Thoracic aorta (tissue), 2 donors: ENCODE measurements at regions not wholly inside any gene's neighbourhood (a gene's known extent, or its start where the extent isn't known, plus 50 kb on each side); places are given as distances from the start of the nearest gene placed in this dataset.

Experiments
- ATAC-seq: fragments of 150-250 bp; one replicate; pipeline ENCODE4 v1.8.0; 2017; ENCODE audit warnings: low read depth; ENCODE audit not compliant: insufficient number of reproducible peaks, low FRiP score
- DNase-seq: peaks from one replicate; pipeline ENCODE4 v3.0.0-alpha.2; 2020; ENCODE audit warnings: low spot score
- H3K27ac ChIP-seq, 2 donors: fragments of 200-600 bp; sonication (generic); 1 replicate in 1 of 2; 2 replicates in 1 of 2; pipeline ENCODE4 v1.5.1; 2016; ENCODE audit warnings: mild to moderate bottlenecking in 2 of 2, moderate library complexity in 2 of 2
- H3K27me3 ChIP-seq: fragments of 200-600 bp; sonication (generic); replicated peaks from 2 replicates; pipeline ENCODE4 v1.6.0; 2016; ENCODE audit warnings: mild to moderate bottlenecking; ENCODE audit not compliant: insufficient read depth
- H3K36me3 ChIP-seq: fragments of 200-600 bp; sonication (generic); one replicate; pipeline ENCODE4 v1.5.1; 2016
- H3K4me1 ChIP-seq, 2 donors: fragments of 200-600 bp; sonication (generic); 1 replicate in 1 of 2; 2 replicates in 1 of 2; pipeline versions ENCODE4 v1.5.1 to v1.6.0; 2016; ENCODE audit warnings: low read depth in 2 of 2, mild to moderate bottlenecking in 1 of 2; ENCODE audit not compliant: control insufficient read depth in 1 of 2
- H3K4me3 ChIP-seq: fragments of 200-600 bp; sonication (generic); 2 replicates; pipeline ENCODE4 v1.5.1; 2016; ENCODE audit warnings: mild to moderate bottlenecking
- H3K9me3 ChIP-seq: fragments of 200-600 bp; sonication (generic); 2 replicates; pipeline ENCODE4 v1.5.1; 2016
- CTCF ChIP-seq: fragments of 200-600 bp; sonication (generic); IDR thresholded peaks from one replicate; pipeline ENCODE4 v1.5.1; 2019; ENCODE audit warnings: antibody characterized with exemption

DNA sequence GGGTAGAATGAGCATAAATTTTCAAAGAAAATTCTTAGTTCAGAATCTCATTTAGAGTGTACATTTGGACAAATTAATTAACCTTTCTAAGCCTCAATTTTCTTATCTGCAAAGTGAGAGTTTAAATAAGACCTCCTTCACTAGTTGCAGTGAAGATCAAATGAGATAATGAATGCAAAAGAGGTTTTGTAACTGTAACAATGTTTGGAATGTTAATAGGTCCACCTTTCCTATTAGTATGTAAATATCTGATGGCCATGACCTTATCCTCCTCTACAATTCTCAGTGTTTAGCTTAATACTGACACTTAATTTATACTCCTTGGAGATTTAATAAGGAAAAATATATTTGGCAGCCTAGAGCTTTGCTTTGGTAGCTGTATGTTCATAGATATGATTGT is 138.8 kb downstream of the GABRG1 start:
- no peaks in the 10 kb centered on the region for H3K4me1 ChIP-seq
- H3K36me3 ChIP-seq = no peaks in the 10 kb centered on the region
- H3K27me3 ChIP-seq = no peaks in the 10 kb centered on the region
- H3K9me3 ChIP-seq = no peaks in the 10 kb centered on the region
- ATAC-seq (no peak), DNase-seq (no peak)
- H3K27ac ChIP-seq = no peak overlapping the region
- no peak for TF ChIP-seq CTCF
- no peak overlapping the region for H3K4me3 ChIP-seq

DNA sequence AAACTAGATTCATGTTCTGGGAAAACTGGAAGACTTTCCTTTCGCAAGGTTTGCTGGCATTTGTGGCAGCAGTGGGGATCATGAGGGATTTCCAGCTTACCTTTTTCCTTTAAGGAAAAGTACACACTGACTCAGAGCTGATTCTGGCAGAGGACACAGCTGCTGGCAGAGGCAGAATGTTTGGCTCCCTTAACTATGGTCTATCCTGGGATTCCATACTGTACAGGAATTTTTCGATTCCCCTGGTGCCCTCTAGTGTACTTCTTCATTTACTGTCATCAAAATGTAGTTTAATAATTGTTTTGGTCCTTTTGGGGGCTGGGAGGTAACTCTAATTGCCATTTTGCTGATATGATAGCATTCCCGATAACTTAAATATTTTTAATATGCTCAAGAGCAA is 152.7 kb downstream of the GABRG1 start:
- H3K4me1 ChIP-seq = no peaks in the 10 kb centered on the region
- no peaks in the 10 kb centered on the region for H3K27me3 ChIP-seq
- ATAC-seq = no peak
- no peak overlapping the region for H3K4me3 ChIP-seq
- H3K27ac ChIP-seq = no peak overlapping the region
- H3K36me3 ChIP-seq = no peaks in the 10 kb centered on the region
- H3K9me3 ChIP-seq = peaks cover 9% of the 10 kb centered on the region
- TF ChIP-seq CTCF = no peak
- DNase-seq = no peak

- Histone ChIP-seq H3K4me1 (no peaks in the 10 kb centered on the region), H3K9me3 (no peaks in the 10 kb centered on the region), H3K27ac (no peak overlapping the region), H3K27me3 (no peaks in the 10 kb centered on the region), H3K4me3 (no peak overlapping the region), H3K36me3 (no peaks in the 10 kb centered on the region)
- no peak for TF ChIP-seq CTCF
- DNase-seq (no peak), ATAC-seq (no peak)
Measured at GRCh38 chr4:45957353-45957752, 166.5 kb downstream of the GABRG1 start.

GRCh38 chr4:45954276-45954675 is 169.6 kb downstream of the GABRG1 start:
- no peak overlapping the region for H3K4me3 ChIP-seq
- ATAC-seq (no peak), DNase-seq (no peak)
- H3K9me3 ChIP-seq = no peaks in the 10 kb centered on the region
- H3K27ac ChIP-seq = no peak overlapping the region
- TF ChIP-seq CTCF = no peak
- no peaks in the 10 kb centered on the region for H3K27me3 ChIP-seq
- no peaks in the 10 kb centered on the region for H3K4me1 ChIP-seq
- no peaks in the 10 kb centered on the region for H3K36me3 ChIP-seq

DNA sequence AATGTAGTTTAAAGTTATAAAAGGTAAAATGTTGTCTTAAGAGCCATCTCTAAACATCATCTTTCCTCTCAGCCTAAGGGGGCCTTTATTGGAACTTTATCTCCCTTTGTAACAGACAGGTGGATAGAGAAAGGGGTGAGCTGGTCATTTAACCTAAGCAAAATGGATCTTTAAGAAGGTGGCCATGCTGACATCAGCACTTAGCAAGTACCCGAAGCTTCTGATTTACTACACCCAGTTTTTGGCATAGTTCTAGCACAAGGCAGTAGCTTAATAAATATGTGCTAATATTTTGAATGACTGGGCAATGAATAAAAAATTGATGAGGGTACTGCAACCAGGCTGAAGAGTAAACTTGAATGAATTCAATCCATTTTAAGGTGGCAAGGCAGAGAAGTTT is 172.7 kb downstream of the GABRG1 start:
- H3K4me3 ChIP-seq = no peak overlapping the region
- H3K27ac ChIP-seq = no peak overlapping the region
- no peaks in the 10 kb centered on the region for H3K36me3 ChIP-seq
- no peak for DNase-seq
- H3K4me1 ChIP-seq = no peaks in the 10 kb centered on the region
- TF ChIP-seq CTCF = no peak
- no peaks in the 10 kb centered on the region for H3K9me3 ChIP-seq
- no peaks in the 10 kb centered on the region for H3K27me3 ChIP-seq
- ATAC-seq = no peak
